ENCODE measurements at regions not wholly inside any gene's neighbourhood (a gene's known extent, or its start where the extent isn't known, plus 50 kb on each side); places are given as distances from the start of the nearest gene placed in this dataset.

- Histone ChIP-seq H3K4me3 (ENCODE audit: low read depth, low read length) (no peak overlapping the region), H3K27ac (no peak overlapping the region), H3K9me3 (ENCODE audit: severe bottlenecking) (peaks cover 35% of the 10 kb centered on the region), H3K27me3 (ENCODE audit: insufficient read depth, low read depth, severe bottlenecking) (no peaks in the 10 kb centered on the region), H3K36me3 (no peaks in the 10 kb centered on the region)
- TF ChIP-seq CTCF (IDR thresholded peaks at IDR 0.05; ENCODE audit: low read depth, low read length): no peak
- DNase-seq: no peak
Observed at GRCh38 chrX:117096528-117096927, 633.8 kb upstream of the CT83 start.

GRCh38 chrX:117095393-117095792 is 632.6 kb upstream of the CT83 start:
- H3K36me3 ChIP-seq: no peaks in the 10 kb centered on the region
- no peak for TF ChIP-seq CTCF (IDR thresholded peaks at IDR 0.05; ENCODE audit: low read depth, low read length)
- DNase-seq: no peak
- H3K4me3 ChIP-seq (ENCODE audit: low read depth, low read length): no peak overlapping the region
- no peak overlapping the region for H3K27ac ChIP-seq
- H3K9me3 ChIP-seq (ENCODE audit: severe bottlenecking): peaks cover 35% of the 10 kb centered on the region
- H3K27me3 ChIP-seq (ENCODE audit: insufficient read depth, low read depth, severe bottlenecking): no peaks in the 10 kb centered on the region

GRCh38 chrX:117094149-117094548 is 631.4 kb upstream of the CT83 start:
- peaks cover under 1% of the 10 kb centered on the region for H3K27me3 ChIP-seq (ENCODE audit: insufficient read depth, low read depth, severe bottlenecking)
- peaks cover 35% of the 10 kb centered on the region for H3K9me3 ChIP-seq (ENCODE audit: severe bottlenecking)
- no peaks in the 10 kb centered on the region for H3K36me3 ChIP-seq
- no peak overlapping the region for H3K27ac ChIP-seq
- TF ChIP-seq CTCF (IDR thresholded peaks at IDR 0.05; ENCODE audit: low read depth, low read length): no peak
- no peak for DNase-seq
- H3K4me3 ChIP-seq (ENCODE audit: low read depth, low read length): no peak overlapping the region

- H3K9me3 ChIP-seq (ENCODE audit: severe bottlenecking): peaks cover 35% of the 10 kb centered on the region
Observed at GRCh38 chrX:117093319-117093718, 630.5 kb upstream of the CT83 start.

GRCh38 chrX:117092641-117093040 is 629.9 kb upstream of the CT83 start:
- H3K27me3 ChIP-seq (ENCODE audit: insufficient read depth, low read depth, severe bottlenecking): peaks cover 13% of the 10 kb centered on the region
- no peaks in the 10 kb centered on the region for H3K36me3 ChIP-seq
- H3K4me3 ChIP-seq (ENCODE audit: low read depth, low read length): no peak overlapping the region
- TF ChIP-seq CTCF (IDR thresholded peaks at IDR 0.05; ENCODE audit: low read depth, low read length): no peak
- DNase-seq: no peak
- H3K27ac ChIP-seq: no peak overlapping the region
- peaks cover 35% of the 10 kb centered on the region for H3K9me3 ChIP-seq (ENCODE audit: severe bottlenecking)

More at GRCh38 chrX:117093319-117093718, 630.5 kb upstream of the CT83 start:
- Histone ChIP-seq H3K4me3 (ENCODE audit: low read depth, low read length) (no peak overlapping the region), H3K27me3 (ENCODE audit: insufficient read depth, low read depth, severe bottlenecking) (peaks cover 7% of the 10 kb centered on the region), H3K27ac (no peak overlapping the region), H3K36me3 (no peaks in the 10 kb centered on the region)
- no peak for TF ChIP-seq CTCF (IDR thresholded peaks at IDR 0.05; ENCODE audit: low read depth, low read length)
- DNase-seq: no peak

- Histone ChIP-seq H3K27me3 (ENCODE audit: insufficient read depth, low read depth, severe bottlenecking) (peaks cover 9% of the 10 kb centered on the region), H3K4me3 (ENCODE audit: low read depth, low read length) (no peak overlapping the region), H3K36me3 (no peaks in the 10 kb centered on the region), H3K9me3 (ENCODE audit: severe bottlenecking) (no peaks in the 10 kb centered on the region), H3K27ac (no peak overlapping the region)
- no peak for TF ChIP-seq CTCF (IDR thresholded peaks at IDR 0.05; ENCODE audit: low read depth, low read length)
- DNase-seq: no peak
Observed at GRCh38 chrX:117063224-117063623, 600.4 kb upstream of the CT83 start.
